ENCODE measurements at regions not wholly inside any gene's neighbourhood (a gene's known extent, or its start where the extent isn't known, plus 50 kb on each side); places are given as distances from the start of the nearest gene placed in this dataset.

- no peak for TF ChIP-seq CTCF (IDR thresholded peaks at IDR 0.05)
- no peak for TF ChIP-seq POLR2A (IDR thresholded peaks at IDR 0.05)
Measured at GRCh38 chr3:145649368-145649887, 511.6 kb downstream of the PLOD2 start.

Measured in lower leg skin (tissue), 3 donors.